NCI-H2107 treated with DMSO at 0.1 percent for 48 hours (cell line): ENCODE measurements at regions not wholly inside any gene's neighbourhood (a gene's known extent, or its start where the extent isn't known, plus 50 kb on each side); places are given as distances from the start of the nearest gene placed in this dataset.

Experiments
- DNase-seq: peaks from one replicate; lab custom pipeline; 2025; ENCODE audit not compliant: unreplicated experiment; lab: John Stamatoyannopoulos, UW

GRCh38 chr16:73888840-73889490, 407.6 kb upstream of the PSMD7 start:
- no peak for DNase-seq

GRCh38 chr16:73887911-73888310, 408.7 kb upstream of the PSMD7 start:
- DNase-seq: no peak

- DNase-seq: no peak
These were observed 410.2 kb upstream of the PSMD7 start for GRCh38 chr16:73886426-73886825.

- no peak for DNase-seq
These were observed 411.3 kb upstream of the PSMD7 start for GRCh38 chr16:73885319-73885718.

- DNase-seq: no peak
These were observed 412.8 kb upstream of the PSMD7 start for GRCh38 chr16:73883841-73884240.

GRCh38 chr16:73883126-73883525, 413.5 kb upstream of the PSMD7 start:
- no peak for DNase-seq

- DNase-seq: no peak
These were observed 414.0 kb upstream of the PSMD7 start for GRCh38 chr16:73882651-73883050.

- DNase-seq: no peak
These were observed 414.6 kb upstream of the PSMD7 start for GRCh38 chr16:73882033-73882432.

- DNase-seq: no peak
These were observed 417.0 kb upstream of the PSMD7 start for GRCh38 chr16:73879621-73880020.

- DNase-seq: peak; percentile 70
These were observed 418.0 kb upstream of the PSMD7 start for GRCh38 chr16:73878611-73879010.

GRCh38 chr16:73877150-73877549, 419.5 kb upstream of the PSMD7 start:
- no peak for DNase-seq

GRCh38 chr16:73875996-73876690, 420.5 kb upstream of the PSMD7 start:
- no peak for DNase-seq

GRCh38 chr16:73874324-73874723, 422.3 kb upstream of the PSMD7 start:
- DNase-seq: no peak

- no peak for DNase-seq
These were observed 423.0 kb upstream of the PSMD7 start for GRCh38 chr16:73873643-73874042.

- no peak for DNase-seq
These were observed 423.8 kb upstream of the PSMD7 start for GRCh38 chr16:73872856-73873255.

- DNase-seq: no peak
These were observed 425.4 kb upstream of the PSMD7 start for GRCh38 chr16:73871088-73871733.

- DNase-seq: no peak
These were observed 427.5 kb upstream of the PSMD7 start for GRCh38 chr16:73869126-73869525.

GRCh38 chr16:73864868-73865267, 431.7 kb upstream of the PSMD7 start:
- no peak for DNase-seq

GRCh38 chr16:73858326-73858725, 438.3 kb upstream of the PSMD7 start:
- DNase-seq: no peak

- DNase-seq: no peak
These were observed 442.6 kb upstream of the PSMD7 start for GRCh38 chr16:73853968-73854367.

- no peak for DNase-seq
These were observed 444.1 kb upstream of the PSMD7 start for GRCh38 chr16:73852561-73852960.

- DNase-seq: no peak
These were observed 447.6 kb upstream of the PSMD7 start for GRCh38 chr16:73848993-73849392.
